GM19324 (cell line): ENCODE measurements at regions not wholly inside any gene's neighbourhood (a gene's known extent, or its start where the extent isn't known, plus 50 kb on each side); places are given as distances from the start of the nearest gene placed in this dataset.
A peak's percentile ranks its signal among the peaks of the same experiment; 100 is the strongest.
"Not testable (repeated sequence)": the region's sequence is repeated elsewhere in the genome, so short reads cannot be mapped to it uniquely, and the experiment has no call there.

ENCODE experiments used
- ATAC-seq: cut with Tn5 transposase; IDR thresholded peaks from one replicate; pipeline ENCODE4 v1.9.1; 2021; ENCODE audit warnings: mild to moderate bottlenecking, moderate library complexity; ENCODE audit not compliant: unreplicated experiment, low FRiP score

GRCh38 chr18:104264-104663 is 54.1 kb upstream of the USP14 start:
- not testable (repeated sequence) for ATAC-seq

GRCh38 chr18:105161-106053 is 53.0 kb upstream of the USP14 start:
- not testable (repeated sequence) for ATAC-seq

DNA sequence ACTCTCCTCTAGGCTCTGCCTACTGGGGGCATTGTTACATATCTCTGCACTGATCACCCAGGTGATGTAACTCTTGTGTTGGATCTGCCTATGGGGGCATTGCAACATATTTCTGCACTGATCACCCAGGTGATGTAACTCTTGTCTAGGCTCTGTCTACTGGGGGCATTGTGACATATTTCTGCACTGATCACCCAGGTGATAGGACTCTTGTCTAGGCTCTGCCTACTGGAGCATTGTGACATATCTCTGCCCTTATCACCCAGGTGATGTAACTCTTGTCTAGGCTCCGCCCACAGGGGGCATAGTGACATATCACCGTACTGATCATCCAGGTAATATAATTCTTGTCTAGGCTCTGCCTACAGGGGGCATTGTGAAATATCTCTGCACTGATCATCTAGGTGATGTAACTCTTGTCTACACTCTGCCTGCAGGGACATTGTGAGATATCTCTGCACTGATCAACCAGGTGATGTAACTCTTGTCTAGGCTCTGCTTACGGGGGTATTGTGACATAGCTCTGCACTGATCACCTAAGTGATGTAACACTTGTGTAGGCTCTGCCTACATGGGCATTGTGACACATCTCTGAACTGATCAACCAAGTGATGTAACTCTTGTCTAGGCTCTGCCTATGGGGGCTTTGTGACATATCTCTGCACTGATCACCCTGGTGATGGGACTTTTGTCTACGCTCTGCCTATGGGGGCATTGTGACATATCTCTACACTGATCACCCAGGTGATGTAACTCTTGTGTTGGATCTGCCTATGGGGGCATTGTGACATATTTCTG is 52.1 kb upstream of the USP14 start:
- ATAC-seq, result not testable (repeated sequence)

GRCh38 chr18:106868-107384 is 51.4 kb upstream of the USP14 start:
- not testable (repeated sequence) for ATAC-seq

DNA sequence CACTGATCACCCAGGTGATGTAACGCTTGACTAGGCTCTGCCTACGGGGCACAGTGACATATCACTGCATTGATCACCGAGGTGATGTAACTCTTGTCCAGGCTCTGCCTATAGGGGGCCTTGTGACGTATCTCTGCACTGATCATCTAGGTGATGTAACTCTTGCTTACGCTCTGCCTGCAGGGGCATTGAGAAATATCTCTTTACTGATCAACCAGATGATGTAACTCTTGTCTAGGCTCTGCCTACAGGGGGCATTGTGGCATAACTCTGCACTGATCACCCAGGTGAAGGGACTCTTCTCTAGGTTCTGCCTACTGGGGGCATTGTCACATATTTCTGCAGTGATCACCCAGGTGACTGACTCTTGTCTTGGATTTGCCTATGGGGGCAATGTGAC is 50.9 kb upstream of the USP14 start:
- ATAC-seq, result not testable (repeated sequence)

- peak; percentile 70 for ATAC-seq
Observed at GRCh38 chr18:107947-108664, 50.3 kb upstream of the USP14 start.
